Activated T-cell treated with anti-CD3 and anti-CD28 coated beads, Interleukin-2, amount 50 U/mL, for 24 hours (primary cell): ENCODE measurements at regions not wholly inside any gene's neighbourhood (a gene's known extent, or its start where the extent isn't known, plus 50 kb on each side); places are given as distances from the start of the nearest gene placed in this dataset.

Experiments used
- DNase-seq: peaks from one replicate; pipeline ENCODE4 v3.0.0-alpha.2; 2020
- H3K27ac Mint-ChIP-seq: 2 replicates; pipeline ENCODE4 v1.8.0; 2020; ENCODE audit warnings: mild to moderate bottlenecking, mixed read lengths
- H3K27me3 Mint-ChIP-seq: 2 replicates; pipeline ENCODE4 v1.8.0; 2020; ENCODE audit warnings: mixed read lengths
- H3K36me3 Mint-ChIP-seq: 2 replicates; pipeline ENCODE4 v1.8.0; 2020; ENCODE audit warnings: low read depth, mixed read lengths
- H3K4me1 Mint-ChIP-seq: 2 replicates; pipeline ENCODE4 v1.8.0; 2020; ENCODE audit warnings: low read depth, mixed read lengths
- H3K4me3 Mint-ChIP-seq: 2 replicates; pipeline ENCODE4 v1.8.0; 2020; ENCODE audit warnings: mild to moderate bottlenecking, moderate library complexity, mixed read lengths
- H3K9me3 Mint-ChIP-seq: 2 replicates; pipeline ENCODE4 v1.8.0; 2020; ENCODE audit warnings: mixed read lengths

GRCh38 chr5:109956884-109957283, 267.2 kb downstream of the MAN2A1 start:
- no peaks in the 10 kb centered on the region for H3K9me3 Mint-ChIP-seq
- H3K27ac Mint-ChIP-seq = no peak overlapping the region
- no peak overlapping the region for H3K4me3 Mint-ChIP-seq
- H3K36me3 Mint-ChIP-seq = no peaks in the 10 kb centered on the region
- H3K4me1 Mint-ChIP-seq = peaks cover 12% of the 10 kb centered on the region
- no peak for DNase-seq
- H3K27me3 Mint-ChIP-seq = no peaks in the 10 kb centered on the region

DNA sequence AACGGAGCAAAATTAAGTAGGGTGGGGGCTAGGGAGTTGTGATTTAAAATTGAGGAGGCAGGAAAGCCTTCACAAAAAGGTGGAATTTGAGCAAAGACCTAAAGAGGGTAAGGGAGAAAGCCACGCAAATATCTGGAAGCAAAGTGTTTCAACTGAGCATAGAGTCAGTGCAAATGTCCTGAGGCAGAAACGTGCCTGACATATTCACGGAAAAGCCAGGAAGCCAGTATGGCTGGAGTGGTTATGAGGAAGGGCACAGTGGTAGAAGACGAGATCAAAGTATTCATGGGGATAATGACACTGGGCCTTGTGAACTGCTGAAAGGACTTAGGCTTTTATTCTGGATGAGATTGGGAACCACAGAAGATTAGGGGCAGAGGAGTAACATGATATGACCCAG, 268.4 kb downstream of the MAN2A1 start:
- Mint-ChIP-seq H3K27ac (no peak overlapping the region), H3K9me3 (no peaks in the 10 kb centered on the region), H3K27me3 (no peaks in the 10 kb centered on the region), H3K4me3 (no peak overlapping the region), H3K4me1 (peaks cover 21% of the 10 kb centered on the region), H3K36me3 (no peaks in the 10 kb centered on the region)
- DNase-seq = no peak

- Mint-ChIP-seq H3K27me3 (no peaks in the 10 kb centered on the region), H3K4me3 (no peak overlapping the region), H3K36me3 (no peaks in the 10 kb centered on the region), H3K4me1 (peaks cover 36% of the 10 kb centered on the region), H3K9me3 (no peaks in the 10 kb centered on the region), H3K27ac (no peak overlapping the region)
- DNase-seq = no peak
Measured at GRCh38 chr5:109959652-109960051, 269.9 kb downstream of the MAN2A1 start.

DNA sequence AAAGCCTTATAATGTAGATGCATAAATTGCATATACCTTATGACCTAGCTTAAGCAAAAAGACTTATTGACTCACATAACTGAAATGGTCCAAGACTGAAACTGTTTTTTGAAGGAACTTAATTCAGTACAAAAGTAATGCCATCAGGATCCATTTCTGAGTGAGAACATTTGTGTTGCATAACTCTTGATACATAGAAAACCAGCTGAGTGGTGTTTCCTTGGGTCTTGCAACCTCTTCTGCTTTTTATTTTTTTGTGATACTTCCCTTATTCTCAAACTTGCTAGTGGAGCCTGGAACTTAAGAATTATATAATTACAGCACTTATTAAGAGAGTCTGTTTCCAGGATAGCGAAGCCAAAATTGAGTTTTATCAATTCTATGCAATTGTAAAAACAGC, 272.0 kb downstream of the MAN2A1 start:
- H3K4me3 Mint-ChIP-seq = no peak overlapping the region
- DNase-seq = no peak
- peaks cover 51% of the 10 kb centered on the region for H3K4me1 Mint-ChIP-seq
- no peaks in the 10 kb centered on the region for H3K36me3 Mint-ChIP-seq
- H3K27me3 Mint-ChIP-seq = no peaks in the 10 kb centered on the region
- H3K27ac Mint-ChIP-seq = no peak overlapping the region
- no peaks in the 10 kb centered on the region for H3K9me3 Mint-ChIP-seq

DNA sequence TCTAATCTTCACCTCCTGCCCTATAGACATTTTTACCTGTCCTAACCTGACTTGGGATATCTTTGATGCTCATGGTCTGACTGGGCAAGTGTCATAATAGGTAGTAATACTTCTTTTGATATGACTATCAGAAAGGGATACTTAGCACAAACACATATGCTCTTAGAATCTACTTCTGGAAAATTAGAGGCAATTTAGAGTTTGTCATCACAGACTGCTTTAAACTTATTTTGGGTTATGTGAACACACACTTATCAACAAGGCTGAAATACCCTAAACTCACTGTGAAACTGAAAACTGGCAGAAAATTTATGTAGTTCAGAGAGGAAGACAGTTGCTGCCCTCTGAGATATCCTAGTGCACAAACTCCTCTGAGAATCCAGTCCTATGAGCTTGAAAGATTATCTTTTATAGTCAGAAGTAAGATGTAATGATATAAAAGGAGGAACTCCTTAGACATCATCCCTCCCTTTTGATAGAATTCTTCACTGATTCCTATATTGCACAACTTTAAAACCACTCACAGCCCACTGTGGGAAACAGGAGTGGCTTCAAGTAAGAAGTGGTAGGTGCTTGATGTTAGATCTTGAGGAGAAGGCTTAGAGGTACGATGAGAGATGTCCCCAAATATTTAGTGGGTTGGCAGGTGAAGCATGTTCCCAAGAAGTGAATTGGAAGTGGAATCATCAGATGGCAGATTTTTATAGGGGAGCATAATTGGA, 273.3 kb downstream of the MAN2A1 start:
- no peak overlapping the region for H3K4me3 Mint-ChIP-seq
- H3K36me3 Mint-ChIP-seq = no peaks in the 10 kb centered on the region
- peak overlapping the region; percentile 29 for H3K27ac Mint-ChIP-seq
- no peak for DNase-seq
- no peaks in the 10 kb centered on the region for H3K27me3 Mint-ChIP-seq
- no peaks in the 10 kb centered on the region for H3K9me3 Mint-ChIP-seq
- peaks cover 51% of the 10 kb centered on the region for H3K4me1 Mint-ChIP-seq

GRCh38 chr5:109964136-109964535, 274.4 kb downstream of the MAN2A1 start:
- no peak for DNase-seq
- Mint-ChIP-seq H3K27ac (no peak overlapping the region), H3K9me3 (no peaks in the 10 kb centered on the region), H3K4me3 (no peak overlapping the region), H3K4me1 (peaks cover 40% of the 10 kb centered on the region), H3K36me3 (no peaks in the 10 kb centered on the region), H3K27me3 (no peaks in the 10 kb centered on the region)

GRCh38 chr5:109965634-109966033, 275.9 kb downstream of the MAN2A1 start:
- H3K27ac Mint-ChIP-seq = no peak overlapping the region

DNA sequence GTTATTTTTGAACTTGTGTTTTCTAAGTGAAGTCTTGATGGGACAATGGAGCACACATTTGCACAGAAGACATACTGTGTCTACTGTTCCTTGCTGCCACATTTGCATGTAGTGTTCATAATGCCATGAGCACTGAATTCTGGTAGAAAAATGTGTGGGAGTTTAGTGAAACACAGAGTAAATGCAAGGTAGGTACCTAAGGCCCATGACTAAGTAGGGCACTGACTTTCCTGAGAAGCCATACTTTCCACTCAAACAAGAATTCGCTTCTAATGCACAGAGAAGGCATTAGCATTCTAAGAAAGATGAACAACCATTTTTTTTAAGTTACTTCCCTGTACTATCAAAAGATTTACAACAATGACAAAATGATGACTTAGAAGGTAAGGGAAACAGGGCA, 282.2 kb downstream of the MAN2A1 start:
- Mint-ChIP-seq H3K36me3 (no peaks in the 10 kb centered on the region), H3K27ac (no peak overlapping the region), H3K4me1 (peaks cover 21% of the 10 kb centered on the region), H3K27me3 (no peaks in the 10 kb centered on the region), H3K9me3 (no peaks in the 10 kb centered on the region), H3K4me3 (no peak overlapping the region)
- DNase-seq = no peak

More at GRCh38 chr5:109965634-109966033, 275.9 kb downstream of the MAN2A1 start:
- Mint-ChIP-seq H3K9me3 (no peaks in the 10 kb centered on the region), H3K36me3 (no peaks in the 10 kb centered on the region), H3K27me3 (no peaks in the 10 kb centered on the region), H3K4me3 (no peak overlapping the region), H3K4me1 (peaks cover 39% of the 10 kb centered on the region)
- no peak for DNase-seq

- no peaks in the 10 kb centered on the region for H3K4me1 Mint-ChIP-seq
- no peak overlapping the region for H3K27ac Mint-ChIP-seq
- H3K9me3 Mint-ChIP-seq = no peaks in the 10 kb centered on the region
- DNase-seq = no peak
- no peak overlapping the region for H3K4me3 Mint-ChIP-seq
- no peaks in the 10 kb centered on the region for H3K27me3 Mint-ChIP-seq
- no peaks in the 10 kb centered on the region for H3K36me3 Mint-ChIP-seq
Measured at GRCh38 chr5:109981979-109982378, 292.3 kb downstream of the MAN2A1 start.

- Mint-ChIP-seq H3K36me3 (no peaks in the 10 kb centered on the region), H3K4me1 (peaks cover 3% of the 10 kb centered on the region), H3K27me3 (no peaks in the 10 kb centered on the region), H3K9me3 (no peaks in the 10 kb centered on the region), H3K4me3 (no peak overlapping the region), H3K27ac (no peak overlapping the region)
- DNase-seq = no peak
Measured at GRCh38 chr5:109982966-109983534, 293.3 kb downstream of the MAN2A1 start.

- no peaks in the 10 kb centered on the region for H3K9me3 Mint-ChIP-seq
- H3K4me3 Mint-ChIP-seq = no peak overlapping the region
- H3K4me1 Mint-ChIP-seq = peaks cover 3% of the 10 kb centered on the region
- no peak overlapping the region for H3K27ac Mint-ChIP-seq
- H3K27me3 Mint-ChIP-seq = no peaks in the 10 kb centered on the region
- DNase-seq = no peak
- no peaks in the 10 kb centered on the region for H3K36me3 Mint-ChIP-seq
Measured at GRCh38 chr5:109986726-109987125, 297.0 kb downstream of the MAN2A1 start.

DNA sequence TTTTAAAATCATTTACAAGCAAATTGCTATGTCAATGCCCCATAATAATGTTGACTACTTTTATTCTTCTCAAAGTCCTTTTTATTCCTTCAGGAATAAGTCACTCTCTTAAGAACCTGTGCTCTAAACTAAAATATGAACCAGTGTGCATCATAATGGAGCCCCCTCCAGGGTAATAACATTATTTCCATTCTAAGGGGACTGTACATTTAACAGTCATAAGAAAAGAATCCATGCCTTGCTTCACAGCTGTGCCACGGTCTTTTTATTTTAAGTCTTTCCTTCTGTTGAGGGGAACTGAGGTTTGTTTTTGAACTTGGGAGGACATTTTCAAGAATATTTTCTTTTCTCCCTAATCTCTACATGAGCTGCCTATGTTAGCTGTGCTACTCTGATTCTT, 297.6 kb downstream of the MAN2A1 start:
- DNase-seq = no peak
- H3K36me3 Mint-ChIP-seq = no peaks in the 10 kb centered on the region
- peaks cover 3% of the 10 kb centered on the region for H3K4me1 Mint-ChIP-seq
- H3K27ac Mint-ChIP-seq = no peak overlapping the region
- no peaks in the 10 kb centered on the region for H3K9me3 Mint-ChIP-seq
- H3K27me3 Mint-ChIP-seq = no peaks in the 10 kb centered on the region
- no peak overlapping the region for H3K4me3 Mint-ChIP-seq

DNA sequence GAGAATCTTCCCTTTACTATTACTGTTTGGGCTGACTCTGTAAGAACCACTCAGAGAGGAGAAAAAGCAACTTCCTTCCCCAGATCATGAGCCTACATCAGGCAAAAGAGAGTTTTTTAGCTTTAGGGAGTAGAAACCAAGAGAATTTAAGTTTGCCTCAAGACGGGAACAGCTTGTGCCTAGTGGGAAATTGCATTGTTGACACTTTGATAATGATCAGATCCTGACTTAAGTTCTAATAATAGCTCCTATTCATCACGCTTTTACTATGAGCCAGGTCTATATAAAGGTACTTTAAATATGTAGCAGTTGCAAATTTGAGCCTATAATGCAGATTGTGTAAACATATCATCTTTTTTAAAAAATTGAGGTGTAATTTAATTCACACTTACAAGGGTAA, 298.2 kb downstream of the MAN2A1 start:
- Mint-ChIP-seq H3K36me3 (no peaks in the 10 kb centered on the region), H3K27ac (no peak overlapping the region)

GRCh38 chr5:109989161-109989560, 299.4 kb downstream of the MAN2A1 start:
- no peaks in the 10 kb centered on the region for H3K27me3 Mint-ChIP-seq
- H3K27ac Mint-ChIP-seq = no peak overlapping the region
- no peak for DNase-seq
- no peak overlapping the region for H3K4me3 Mint-ChIP-seq
- H3K36me3 Mint-ChIP-seq = no peaks in the 10 kb centered on the region
- peaks cover 3% of the 10 kb centered on the region for H3K4me1 Mint-ChIP-seq
- H3K9me3 Mint-ChIP-seq = no peaks in the 10 kb centered on the region

More for the DNA sequence above, 298.2 kb downstream of the MAN2A1 start:
- no peak overlapping the region for H3K4me3 Mint-ChIP-seq
- DNase-seq = no peak
- H3K9me3 Mint-ChIP-seq = no peaks in the 10 kb centered on the region
- no peaks in the 10 kb centered on the region for H3K27me3 Mint-ChIP-seq
- peaks cover 3% of the 10 kb centered on the region for H3K4me1 Mint-ChIP-seq

GRCh38 chr5:109989994-109990722, 300.4 kb downstream of the MAN2A1 start:
- H3K36me3 Mint-ChIP-seq = no peaks in the 10 kb centered on the region
- peaks cover 3% of the 10 kb centered on the region for H3K4me1 Mint-ChIP-seq
- no peaks in the 10 kb centered on the region for H3K9me3 Mint-ChIP-seq
- H3K27me3 Mint-ChIP-seq = no peaks in the 10 kb centered on the region
- no peak overlapping the region for H3K4me3 Mint-ChIP-seq
- DNase-seq = no peak
- H3K27ac Mint-ChIP-seq = no peak overlapping the region
